ENCODE measurements at regions not wholly inside any gene's neighbourhood (a gene's known extent, or its start where the extent isn't known, plus 50 kb on each side); places are given as distances from the start of the nearest gene placed in this dataset.
"Not testable (repeated sequence)": the region's sequence is repeated elsewhere in the genome, so short reads cannot be mapped to it uniquely, and the experiment has no call there.

DNA sequence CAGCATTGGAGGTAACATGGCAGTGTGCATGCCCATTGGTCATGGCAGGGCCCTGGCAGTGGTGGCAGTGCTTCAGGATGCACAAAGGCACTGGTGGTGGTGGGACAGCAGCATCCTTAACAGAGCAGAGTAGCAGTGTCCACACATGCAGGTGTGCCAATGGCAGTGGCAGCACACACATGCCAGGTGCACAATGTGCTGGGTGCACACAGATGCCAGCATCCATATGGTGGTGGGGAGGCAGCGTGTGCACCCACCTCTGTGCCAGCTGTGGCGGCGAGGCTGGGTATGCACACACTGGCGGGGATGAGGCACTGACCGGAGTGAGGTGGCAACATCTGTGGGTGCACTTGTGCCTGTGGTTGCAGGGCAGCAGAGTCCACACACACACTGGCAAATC, 150.6 kb downstream of the SI start:
- DNase-seq: no peak

DNA sequence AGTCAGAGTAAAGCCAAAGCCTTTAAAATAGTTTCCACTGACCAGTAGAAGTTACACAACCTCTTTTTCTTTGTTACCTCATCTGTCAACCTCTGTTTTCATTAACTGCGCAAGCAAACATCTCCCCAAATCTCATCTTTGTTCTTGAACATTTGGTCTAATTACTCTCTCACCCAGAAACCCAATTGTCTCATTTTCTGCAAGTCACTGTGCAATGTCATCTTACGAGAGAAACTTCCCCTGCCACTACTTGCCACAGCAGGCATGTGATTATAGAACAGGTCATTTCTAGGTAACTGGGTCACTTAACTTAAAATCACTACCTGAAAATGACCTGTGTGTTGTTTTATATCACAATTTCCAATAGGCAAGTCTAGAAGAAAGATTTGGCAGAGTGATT, 159.4 kb downstream of the SI start:
- no peak for DNase-seq

DNA sequence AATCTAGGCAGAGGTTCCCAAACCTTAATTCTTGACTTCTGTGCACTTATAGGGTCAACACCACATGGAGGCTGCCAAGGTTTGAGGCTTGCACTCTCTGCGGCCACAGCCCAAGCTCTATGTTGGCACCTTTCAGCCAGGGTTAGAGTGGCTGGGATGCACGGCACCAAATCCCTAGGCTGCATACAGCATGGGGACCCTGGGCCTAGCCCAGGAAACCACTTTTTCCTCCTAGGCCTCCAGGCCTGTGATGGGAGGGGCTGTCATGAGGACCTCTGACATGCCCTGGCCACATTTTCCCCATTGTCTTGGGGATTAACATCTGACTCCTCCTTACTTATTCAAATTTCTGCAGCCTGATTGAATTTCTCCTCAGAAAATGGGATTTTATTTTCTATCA, 165.4 kb downstream of the SI start:
- DNase-seq: no peak

DNA sequence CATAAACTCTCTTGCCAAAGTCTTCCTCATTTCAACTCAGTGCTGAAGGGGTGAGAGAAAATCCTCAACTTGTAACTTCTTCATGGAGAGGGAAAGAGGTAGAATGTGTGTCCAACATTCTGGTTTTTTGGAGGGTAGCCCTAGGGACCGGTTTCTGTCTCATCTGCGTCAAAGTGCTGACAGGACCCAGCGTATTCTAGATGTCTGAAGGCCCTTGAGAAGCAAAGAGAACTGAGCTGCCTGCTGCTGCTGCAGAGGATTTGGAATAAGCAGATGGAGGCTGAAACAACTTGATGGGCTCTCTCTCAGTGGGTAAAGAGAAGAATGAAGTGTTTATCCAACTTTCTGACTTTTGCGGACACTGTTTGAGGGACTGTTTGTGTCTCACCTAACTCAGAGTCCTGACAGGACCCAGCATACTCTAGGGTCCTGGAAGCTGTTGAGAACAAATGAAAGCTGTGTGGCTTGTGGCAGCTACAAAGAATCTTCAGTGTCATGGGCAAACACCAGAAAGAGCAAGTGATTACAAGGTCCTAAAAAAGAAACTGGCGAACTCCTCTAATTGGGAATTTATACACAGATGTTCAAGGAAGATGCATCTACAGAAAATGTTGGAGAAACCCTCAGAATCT, 174.4 kb downstream of the SI start:
- DNase-seq: no peak

DNA sequence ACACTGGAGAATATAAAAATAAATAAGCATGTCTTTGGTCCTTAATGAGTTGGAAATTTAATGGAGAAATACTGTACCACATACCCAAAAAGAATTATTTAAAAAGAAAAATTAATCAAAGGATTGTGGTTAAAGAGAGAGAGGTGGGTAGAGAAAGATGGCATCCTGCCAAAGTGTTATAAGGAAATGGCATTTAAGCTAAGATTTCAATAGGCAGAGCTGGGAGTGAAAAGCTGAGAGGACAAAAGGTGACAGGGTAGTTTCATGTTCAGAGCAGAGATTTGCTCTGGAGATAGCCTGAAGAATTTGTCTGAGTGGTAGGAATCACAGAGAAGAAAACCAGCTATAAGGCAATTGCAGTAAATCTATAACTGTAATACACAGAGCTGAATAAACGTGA, 181.0 kb downstream of the SI start:
- no peak for DNase-seq

DNA sequence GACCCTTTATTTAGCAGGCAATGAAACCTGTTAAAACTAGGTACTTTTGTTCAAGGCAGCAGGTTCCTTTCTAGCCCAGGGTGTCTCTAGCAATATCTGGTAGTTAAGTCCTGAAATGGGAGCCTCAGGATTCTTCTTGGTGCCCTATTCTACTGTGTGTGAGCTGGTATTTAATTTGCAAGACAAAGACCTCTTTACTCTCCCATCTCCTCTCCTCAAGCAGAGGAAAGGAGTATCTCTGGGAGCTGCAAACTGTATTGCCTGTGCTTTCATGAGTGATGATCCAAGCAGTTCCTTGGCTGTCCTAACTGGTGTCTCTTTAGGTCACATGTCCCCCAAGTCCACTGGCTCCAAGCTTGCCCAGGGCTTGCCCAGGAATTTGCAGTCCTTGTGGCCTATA, 188.2 kb downstream of the SI start:
- DNase-seq: no peak

DNA sequence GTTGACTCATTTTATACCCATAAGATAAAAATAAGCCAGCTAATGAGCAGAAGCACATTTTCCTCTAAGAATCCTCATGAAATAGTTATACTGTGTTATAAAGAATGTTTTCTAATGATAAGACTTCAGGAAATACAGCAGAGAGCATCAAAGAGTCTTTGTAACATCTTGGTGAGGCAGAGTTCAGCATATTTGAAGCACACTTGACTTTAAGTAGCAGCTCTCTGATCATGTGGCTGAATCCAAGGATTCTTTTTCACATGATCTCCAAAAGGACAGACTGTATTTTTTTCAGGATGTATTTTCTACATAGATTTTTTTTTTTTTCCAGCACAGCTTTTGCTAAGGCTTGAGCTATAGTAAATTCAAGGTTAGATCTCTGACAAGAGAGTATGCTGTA, 195.1 kb downstream of the SI start:
- DNase-seq: no peak

DNA sequence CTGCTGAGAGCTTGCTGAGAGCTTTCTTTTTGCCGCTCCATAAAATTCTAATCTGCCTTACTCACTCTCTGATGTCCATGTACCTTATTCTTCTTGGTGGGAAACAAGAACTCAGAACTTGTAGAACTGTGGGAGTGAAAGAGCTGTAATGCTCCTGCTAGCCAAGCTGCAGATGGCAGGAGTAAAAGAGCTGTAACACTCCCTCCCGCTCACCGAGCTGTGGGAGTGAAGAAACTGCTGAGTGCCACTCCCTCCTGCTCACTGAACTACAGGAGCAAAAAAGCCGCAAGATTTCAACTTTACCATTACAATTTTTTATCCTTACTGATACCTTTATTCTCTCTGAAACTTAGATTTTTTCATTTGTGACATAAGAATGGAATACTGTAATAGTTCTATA, 199.1 kb downstream of the SI start:
- no peak for DNase-seq

DNA sequence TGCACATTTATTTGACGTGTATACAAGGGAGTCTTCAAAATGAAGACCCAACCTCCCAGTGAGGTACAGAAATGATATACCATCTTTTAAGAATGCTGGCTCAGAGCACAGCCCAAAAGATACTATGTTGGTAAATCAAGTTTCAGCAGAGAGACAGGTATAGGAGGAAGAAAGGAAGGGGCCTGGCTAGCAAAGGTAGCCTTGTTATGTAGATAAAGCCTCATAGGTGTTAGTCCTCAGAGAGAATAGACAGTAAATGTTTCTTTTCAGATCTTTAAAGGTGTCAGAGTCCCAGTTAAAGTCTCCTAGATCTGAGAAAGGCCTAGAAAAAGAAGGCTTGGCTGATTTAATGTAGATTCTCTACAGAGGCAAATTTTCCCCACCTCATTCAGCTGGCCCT, 213.8 kb downstream of the SI start:
- DNase-seq: no peak

DNA sequence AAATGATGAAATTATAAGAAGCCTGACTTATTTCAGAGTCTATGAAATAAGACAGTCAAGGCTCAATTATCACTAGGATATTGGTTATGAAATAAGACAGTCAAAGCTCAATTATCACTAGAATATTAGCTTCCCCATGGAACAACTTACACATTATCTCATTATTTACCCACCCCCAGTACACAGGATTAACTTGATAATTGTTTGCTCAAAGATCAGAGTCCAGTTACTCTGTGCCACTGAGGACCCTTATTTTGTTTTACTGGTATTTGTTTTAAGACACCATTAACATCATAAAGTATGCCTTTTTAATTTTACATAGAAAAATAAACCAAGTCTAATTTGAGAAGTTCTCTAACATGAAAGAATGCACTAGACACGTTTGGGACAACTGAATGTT, 225.4 kb downstream of the SI start:
- DNase-seq: no peak

DNA sequence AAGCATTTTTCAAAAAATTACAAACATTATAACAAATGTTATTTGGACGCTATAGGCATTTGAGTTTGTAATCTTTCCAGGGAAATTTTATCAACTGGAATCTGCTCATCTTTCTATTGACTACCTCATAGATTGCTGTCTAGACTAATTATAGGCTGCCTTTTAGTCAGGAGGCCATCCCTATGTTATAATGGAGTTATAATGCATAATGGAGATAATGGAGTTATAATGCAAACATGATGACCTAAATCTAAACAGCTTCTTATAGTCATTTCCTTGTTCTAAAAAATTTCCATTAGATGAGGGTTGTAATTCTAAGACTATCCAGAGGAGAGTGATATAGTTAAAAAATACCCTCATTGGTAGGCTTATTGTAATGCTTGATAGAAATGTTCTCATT, 226.4 kb downstream of the SI start:
- DNase-seq: no peak

DNA sequence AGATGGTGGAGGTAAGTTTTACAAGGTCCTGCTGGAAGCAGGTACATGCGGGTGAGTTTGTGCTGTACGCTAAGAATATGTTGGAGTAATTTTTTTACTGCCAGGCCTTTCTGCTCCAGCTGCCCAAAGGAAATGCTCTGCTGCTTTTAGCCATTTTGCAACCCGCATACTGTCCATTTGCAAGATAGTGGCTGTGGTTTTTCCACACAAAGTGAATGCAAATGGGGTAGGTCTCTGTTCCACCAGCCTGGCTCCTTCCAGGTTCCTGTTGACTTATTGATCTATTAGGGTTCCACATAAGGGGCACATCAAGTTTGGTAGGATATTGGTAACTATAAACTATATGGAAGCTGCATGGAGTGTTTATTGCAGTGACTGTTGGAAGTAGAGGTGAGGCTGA, 227.1 kb downstream of the SI start:
- no peak for DNase-seq

DNA sequence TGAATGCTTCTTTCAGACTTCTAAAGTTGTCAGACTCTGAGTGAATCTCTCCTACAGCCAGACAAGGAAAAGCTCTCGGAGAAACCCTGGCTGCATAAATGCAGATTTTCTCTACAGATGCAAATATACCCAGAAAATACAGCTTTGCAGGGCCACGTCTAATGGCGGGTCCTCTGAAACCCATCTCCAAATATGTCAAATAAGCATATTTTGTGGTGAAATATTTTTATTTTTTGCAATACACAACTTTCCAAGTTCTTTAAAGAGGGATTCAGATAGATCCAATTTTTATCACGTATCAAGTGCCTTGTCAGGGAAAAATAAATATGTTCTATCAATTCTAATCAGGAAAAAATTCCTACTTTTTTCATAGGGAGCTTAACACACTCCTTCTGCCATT, 229.4 kb downstream of the SI start:
- no peak for DNase-seq

DNA sequence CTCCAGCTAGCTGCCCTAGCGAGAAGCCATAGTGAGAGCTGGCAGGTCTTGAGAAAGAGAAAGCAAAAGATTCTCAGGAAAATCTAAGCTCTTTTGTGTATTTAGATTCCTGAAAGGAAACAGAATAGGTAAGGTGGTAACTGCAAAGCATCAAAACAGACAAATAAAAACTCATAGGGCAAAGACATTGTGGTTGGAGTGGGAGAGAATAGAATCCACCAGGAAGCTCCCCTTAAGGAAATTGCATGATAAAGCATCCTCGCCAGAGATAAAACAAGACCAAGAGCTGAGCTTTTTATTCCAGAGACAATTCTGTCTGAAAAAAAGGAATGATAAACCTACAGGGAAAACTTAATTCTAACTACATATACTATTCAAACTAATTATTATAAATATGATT, 232.6 kb downstream of the SI start:
- DNase-seq: no peak

DNA sequence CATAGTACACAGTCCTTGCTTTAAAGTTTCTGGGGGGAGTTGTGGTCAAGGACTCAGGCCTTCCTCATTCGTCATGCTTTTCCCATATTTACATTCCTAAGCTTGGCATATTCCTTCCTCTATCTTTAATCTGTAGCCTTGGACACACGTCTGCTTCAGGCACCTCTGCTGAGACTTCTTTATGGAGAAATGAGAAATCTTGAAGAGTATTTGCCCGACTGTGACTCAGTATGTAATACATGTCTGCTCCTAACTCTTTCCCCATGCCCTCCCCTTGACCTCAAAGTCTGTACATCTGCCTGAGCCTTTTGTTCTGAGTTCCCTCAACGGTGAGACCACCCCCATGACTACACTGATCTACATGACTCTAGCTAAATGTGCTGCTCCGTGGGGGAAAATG, 246.1 kb downstream of the SI start:
- no peak for DNase-seq

DNA sequence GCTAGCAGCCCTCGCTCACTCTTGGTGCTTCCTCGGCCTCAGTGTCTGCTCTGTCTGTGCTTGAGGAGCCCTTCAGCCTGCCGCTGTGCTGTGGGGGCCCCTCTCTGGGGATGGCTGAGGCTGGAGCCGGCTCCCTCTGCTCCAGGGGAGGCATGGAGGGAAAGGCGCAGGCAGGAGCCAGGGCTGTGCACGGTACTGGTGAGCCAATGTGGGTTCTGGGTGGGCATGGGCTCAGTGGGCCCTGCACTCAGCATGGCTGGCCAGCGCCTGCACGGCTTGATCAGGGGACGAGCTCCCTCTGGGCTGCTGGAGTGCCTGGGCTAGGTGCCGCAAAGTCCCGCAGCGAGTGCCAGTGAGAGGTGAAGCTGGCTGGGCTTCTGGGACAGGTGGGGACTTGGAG, 260.0 kb downstream of the SI start:
- DNase-seq: no peak

DNA sequence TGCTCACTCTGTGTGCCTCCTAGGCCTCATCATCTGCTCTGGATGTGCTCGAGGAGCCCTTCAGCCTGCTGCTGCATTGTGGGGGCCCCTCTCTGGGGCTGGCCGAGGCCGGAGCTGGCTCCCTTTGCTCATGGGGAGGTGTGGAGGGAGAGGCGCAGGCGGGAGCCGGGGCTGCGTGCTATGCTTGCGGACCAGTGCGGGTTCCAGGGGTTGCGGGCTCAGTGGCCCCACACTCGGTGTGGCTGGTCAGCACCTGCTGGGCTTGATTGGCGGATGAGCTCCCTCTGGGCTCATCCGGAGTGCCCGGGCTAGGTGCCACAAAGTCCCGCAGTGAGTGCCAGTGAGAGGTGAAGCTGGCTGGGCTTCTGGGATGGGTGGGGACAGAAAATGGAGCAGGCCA, 264.2 kb downstream of the SI start:
- DNase-seq: no peak

DNA sequence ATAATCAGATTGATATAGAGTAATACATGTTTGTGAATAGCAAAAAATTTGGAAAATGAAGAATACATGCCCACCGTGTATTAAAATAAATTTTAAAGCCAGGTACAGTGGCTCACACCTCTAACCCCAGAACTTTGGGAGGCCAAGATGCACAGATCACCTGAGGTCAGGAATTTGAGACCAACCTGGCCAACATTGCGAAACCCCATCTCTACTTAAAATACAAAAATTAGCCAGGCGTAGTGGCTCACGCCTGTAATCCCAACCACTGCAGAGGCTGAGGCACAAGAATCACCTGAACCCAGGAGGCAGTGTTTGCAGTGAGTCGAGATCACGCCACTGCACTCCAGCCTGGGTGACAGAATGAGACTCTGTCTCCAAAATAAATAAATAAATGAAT, 266.3 kb downstream of the SI start:
- no peak for DNase-seq

DNA sequence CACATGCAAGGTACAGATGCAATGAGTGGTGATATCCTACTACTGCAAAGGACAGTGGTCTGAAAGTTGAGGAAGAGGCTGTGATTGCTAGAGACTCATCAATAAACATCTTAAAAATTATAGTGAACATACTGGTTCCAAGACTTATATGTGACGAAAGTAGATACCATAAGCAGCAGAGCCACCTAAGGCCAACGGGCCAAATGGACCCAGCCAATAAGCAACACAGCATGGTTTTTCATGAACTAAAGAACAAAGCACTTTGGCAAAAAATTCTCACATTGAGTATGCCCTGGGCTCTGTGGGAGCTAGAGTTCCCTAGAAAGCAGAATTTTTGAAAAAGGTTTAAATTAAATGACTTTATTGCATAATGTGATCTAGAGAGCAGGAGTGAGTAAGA, 272.1 kb downstream of the SI start:
- no peak for DNase-seq

DNA sequence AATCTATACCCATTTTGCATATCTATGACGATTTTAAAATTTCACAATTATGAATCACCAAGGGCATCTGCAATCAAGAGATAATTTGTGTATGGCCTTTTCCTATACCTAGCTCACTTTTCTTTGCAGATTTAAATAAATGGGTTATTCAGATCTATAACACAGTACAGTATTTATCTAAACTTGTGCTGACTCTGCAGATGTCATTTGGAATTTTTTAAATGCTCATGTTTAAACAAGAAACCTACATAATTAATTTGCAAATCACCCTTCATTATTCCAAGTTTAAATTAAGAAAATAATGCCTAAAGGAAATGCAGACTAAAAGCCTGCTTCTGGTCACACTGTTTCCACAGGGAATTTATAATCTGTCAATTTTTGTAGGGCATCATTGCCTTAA, 284.2 kb downstream of the SI start:
- DNase-seq: no peak

DNA sequence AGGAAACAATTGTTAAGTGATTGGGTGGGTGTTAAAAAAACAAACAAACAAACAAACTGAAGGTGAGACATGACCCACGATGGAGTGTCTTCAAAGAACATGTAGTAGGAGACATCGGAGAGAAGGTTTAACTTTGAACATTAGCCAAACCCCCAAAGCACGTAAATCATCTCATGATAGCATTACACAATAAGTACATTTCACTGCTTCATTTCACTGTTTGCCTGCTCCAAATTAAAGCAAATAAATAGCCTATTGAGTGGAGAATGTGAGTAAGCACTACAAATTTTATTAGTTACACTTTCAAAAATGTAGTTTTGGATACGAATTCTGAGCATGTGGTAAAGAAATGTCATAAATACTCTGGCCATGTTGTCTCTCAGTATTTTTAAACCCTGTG, 287.0 kb downstream of the SI start:
- no peak for DNase-seq

DNA sequence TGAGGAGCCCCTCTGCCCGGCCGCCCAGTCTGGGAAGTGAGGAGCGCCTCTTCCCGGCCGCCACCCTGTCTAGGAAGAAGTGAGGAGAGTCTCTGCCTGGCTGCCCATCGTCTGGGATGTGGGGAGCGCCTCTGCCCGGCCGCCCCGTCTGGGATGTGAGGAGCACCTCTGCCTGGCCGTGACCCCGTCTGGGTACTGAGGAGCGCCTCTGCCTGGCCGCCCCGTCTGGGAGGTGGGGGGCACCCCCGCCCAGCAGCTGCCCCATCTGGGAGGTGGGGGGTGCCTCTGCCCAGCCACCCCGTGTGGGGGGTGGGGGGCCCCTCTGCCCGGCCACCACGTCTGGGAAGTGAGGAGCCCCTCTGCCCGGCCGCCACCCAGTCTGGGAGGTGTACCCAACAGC, 293.9 kb downstream of the SI start:
- not testable (repeated sequence) for DNase-seq

DNA sequence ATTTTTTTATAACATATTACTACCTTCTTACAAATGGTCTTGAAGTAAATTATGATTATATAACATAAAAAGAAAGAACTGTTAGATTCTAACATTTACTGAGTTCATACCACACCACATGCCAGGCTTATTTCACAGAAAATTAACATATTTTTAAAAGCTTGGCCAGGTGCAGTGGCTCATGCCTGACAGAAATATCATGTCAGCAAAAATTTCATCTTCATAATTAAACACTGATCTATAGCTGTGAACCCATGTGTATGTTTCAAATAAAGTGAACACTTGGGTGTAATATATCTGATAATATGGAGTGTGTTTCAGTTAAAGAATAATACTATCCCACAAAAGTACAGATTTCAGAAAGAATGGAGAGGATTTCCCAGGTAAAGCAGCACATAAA, 296.5 kb downstream of the SI start:
- DNase-seq: no peak

DNA sequence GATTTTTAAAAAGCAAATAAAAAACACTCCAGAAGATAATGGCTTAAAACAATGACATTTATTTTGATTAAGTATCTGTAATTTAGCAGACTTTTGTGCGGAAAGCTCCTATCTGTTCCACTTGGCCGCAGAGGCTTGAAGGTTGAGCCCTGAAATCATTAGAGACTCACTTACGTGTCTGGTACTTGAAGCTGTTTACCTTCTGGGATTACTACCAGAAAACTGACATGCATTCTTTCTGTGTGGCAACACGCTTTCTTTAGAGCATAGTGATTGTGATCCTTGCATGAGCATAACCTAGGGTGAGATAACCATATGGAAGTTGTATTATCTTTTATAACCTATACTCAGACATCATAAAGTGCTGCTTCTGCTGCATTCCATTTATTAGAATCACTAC, 298.5 kb downstream of the SI start:
- DNase-seq: no peak

DNA sequence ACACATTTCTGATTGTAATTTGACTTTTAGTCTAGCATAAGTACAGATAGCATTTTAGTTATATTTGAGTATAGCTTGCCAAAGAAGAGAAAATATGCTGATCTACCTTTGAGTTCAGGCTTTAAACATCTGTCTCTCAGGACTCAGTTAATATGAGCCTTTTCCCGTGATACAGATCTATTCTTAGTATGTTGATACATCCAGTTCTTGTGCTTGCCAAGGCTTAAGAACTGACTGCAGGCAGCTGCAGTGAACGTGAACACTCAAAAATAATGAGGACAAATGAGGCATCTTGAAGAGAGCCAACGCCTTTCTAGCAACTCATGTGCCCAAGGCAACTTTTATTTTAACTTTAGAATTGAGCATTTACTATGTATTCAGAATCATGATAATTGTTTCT, 325.5 kb downstream of the SI start:
- DNase-seq: no peak

DNA sequence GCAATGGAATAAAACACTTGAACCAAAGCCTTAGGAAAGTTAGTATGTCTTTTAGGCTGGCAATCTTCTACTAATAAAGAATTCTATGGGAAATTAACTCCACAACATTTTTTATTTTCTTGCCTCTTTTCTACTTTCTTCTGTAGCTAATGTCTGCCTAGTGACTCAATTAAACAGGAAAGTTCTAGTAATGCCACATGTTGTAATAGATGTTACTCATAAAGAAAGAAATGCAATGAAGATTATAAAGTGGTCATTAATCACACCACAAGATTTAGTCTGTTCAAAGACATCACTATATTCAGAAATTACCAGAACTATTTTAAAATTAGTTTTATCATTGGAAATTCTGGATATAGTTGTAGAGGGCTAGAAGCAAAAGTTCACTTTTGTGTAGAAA, 329.7 kb downstream of the SI start:
- no peak for DNase-seq
